SK-N-MC (cell line): ENCODE measurements at regions not wholly inside any gene's neighbourhood (a gene's known extent, or its start where the extent isn't known, plus 50 kb on each side); places are given as distances from the start of the nearest gene placed in this dataset.
"Not testable (repeated sequence)": the region's sequence is repeated elsewhere in the genome, so short reads cannot be mapped to it uniquely, and the experiment has no call there.

Experiments
- EZH2 ChIP-seq: fragments of 200-600 bp; sonication (generic); IDR thresholded peaks from one replicate; pipeline ENCODE4 v1.6.1; 2017; ENCODE audit warnings: antibody characterized with exemption
- FOXP2 ChIP-seq: optimal IDR thresholded peaks from 2 replicates; pipeline ENCODE3; 2011; ENCODE audit warnings: mild to moderate bottlenecking, moderate library complexity; ENCODE audit not compliant: insufficient read depth; ENCODE audit errors: extremely low read length, control extremely low read depth
- POLR2AphosphoS5 ChIP-seq: IDR thresholded peaks from 2 replicates; pipeline ENCODE4 v1.6.1; 2012; ENCODE audit warnings: mild to moderate bottlenecking, low read depth, low read length, borderline replicate concordance

GRCh38 chr5:20732223-20732622 is 744.2 kb upstream of the CDH18 start:
- TF ChIP-seq POLR2AphosphoS5, EZH2, FOXP2: not testable (repeated sequence)
